ENCODE measurements at regions not wholly inside any gene's neighbourhood (a gene's known extent, or its start where the extent isn't known, plus 50 kb on each side); places are given as distances from the start of the nearest gene placed in this dataset.

DNA sequence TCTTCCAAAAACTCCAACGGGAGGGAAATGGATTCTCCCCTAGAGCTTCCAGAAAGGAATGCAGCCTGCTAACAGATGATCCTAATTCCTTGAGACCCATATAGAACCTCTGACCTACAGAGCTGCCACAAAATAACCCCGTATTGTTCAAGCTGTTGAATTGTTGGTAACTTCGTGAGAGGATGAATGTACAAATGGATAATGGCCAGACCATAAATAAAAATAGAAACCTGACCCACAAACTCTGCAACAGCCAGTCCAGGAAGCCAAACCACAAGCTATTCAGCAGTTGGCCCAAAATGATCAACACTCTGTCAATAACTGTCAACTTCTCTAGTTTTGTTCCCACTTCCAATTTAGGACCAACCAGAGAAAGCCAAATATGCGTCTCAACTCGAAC lies 414.0 kb upstream of the ZNF717 start:
- TF ChIP-seq, protein P1, sequence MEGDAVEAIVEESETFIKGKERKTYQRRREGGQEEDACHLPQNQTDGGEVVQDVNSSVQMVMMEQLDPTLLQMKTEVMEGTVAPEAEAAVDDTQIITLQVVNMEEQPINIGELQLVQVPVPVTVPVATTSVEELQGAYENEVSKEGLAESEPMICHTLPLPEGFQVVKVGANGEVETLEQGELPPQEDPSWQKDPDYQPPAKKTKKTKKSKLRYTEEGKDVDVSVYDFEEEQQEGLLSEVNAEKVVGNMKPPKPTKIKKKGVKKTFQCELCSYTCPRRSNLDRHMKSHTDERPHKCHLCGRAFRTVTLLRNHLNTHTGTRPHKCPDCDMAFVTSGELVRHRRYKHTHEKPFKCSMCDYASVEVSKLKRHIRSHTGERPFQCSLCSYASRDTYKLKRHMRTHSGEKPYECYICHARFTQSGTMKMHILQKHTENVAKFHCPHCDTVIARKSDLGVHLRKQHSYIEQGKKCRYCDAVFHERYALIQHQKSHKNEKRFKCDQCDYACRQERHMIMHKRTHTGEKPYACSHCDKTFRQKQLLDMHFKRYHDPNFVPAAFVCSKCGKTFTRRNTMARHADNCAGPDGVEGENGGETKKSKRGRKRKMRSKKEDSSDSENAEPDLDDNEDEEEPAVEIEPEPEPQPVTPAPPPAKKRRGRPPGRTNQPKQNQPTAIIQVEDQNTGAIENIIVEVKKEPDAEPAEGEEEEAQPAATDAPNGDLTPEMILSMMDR (IDR thresholded peaks at IDR 0.05): no peak
- TF ChIP-seq POLR2AphosphoS5 (IDR thresholded peaks at IDR 0.05) (no peak), EP300 (IDR thresholded peaks at IDR 0.05) (no peak)

Data from esophagus muscularis mucosa (tissue), 4 donors.